Fibroblast of lung (primary cell): ENCODE measurements at regions not wholly inside any gene's neighbourhood (a gene's known extent, or its start where the extent isn't known, plus 50 kb on each side); places are given as distances from the start of the nearest gene placed in this dataset.

Experiments used
- CTCF ChIP-seq, 2 donors: IDR thresholded peaks in 1 of 2; conservative IDR thresholded peaks in 1 of 2; 1 replicate in 1 of 2; 2 replicates in 1 of 2; pipeline ENCODE4 v1.5.1; 2011 to 2012; ENCODE audit warnings: low read length in 2 of 2, control low read depth in 1 of 2, inconsistent platforms in 1 of 2, low read depth in 1 of 2, mild to moderate bottlenecking in 1 of 2
- EZH2 ChIP-seq: IDR thresholded peaks from 2 replicates; pipeline ENCODE4 v1.5.1; 2012; ENCODE audit warnings: low read length, control low read depth, mild to moderate bottlenecking; ENCODE audit errors: missing control alignments

GRCh38 chr2:225318440-225318839 is 81.1 kb upstream of the NYAP2 start:
- TF ChIP-seq CTCF (conservative IDR thresholded peaks at IDR 0.05 in 1 of 2, IDR thresholded peaks at IDR 0.05 in 1 of 2; ENCODE audit: low read depth in 1 of 2, low read length in 2 of 2) (no peak), EZH2 (no peak)
